DMS114 treated with DMSO at 0.1 percent for 48 hours (cell line): ENCODE measurements at regions not wholly inside any gene's neighbourhood (a gene's known extent, or its start where the extent isn't known, plus 50 kb on each side); places are given as distances from the start of the nearest gene placed in this dataset.
"Not testable (repeated sequence)": the region's sequence is repeated elsewhere in the genome, so short reads cannot be mapped to it uniquely, and the experiment has no call there.

ENCODE experiments used
- DNase-seq: peaks from one replicate; lab custom pipeline; 2025; ENCODE audit not compliant: unreplicated experiment; lab: John Stamatoyannopoulos, UW

DNA sequence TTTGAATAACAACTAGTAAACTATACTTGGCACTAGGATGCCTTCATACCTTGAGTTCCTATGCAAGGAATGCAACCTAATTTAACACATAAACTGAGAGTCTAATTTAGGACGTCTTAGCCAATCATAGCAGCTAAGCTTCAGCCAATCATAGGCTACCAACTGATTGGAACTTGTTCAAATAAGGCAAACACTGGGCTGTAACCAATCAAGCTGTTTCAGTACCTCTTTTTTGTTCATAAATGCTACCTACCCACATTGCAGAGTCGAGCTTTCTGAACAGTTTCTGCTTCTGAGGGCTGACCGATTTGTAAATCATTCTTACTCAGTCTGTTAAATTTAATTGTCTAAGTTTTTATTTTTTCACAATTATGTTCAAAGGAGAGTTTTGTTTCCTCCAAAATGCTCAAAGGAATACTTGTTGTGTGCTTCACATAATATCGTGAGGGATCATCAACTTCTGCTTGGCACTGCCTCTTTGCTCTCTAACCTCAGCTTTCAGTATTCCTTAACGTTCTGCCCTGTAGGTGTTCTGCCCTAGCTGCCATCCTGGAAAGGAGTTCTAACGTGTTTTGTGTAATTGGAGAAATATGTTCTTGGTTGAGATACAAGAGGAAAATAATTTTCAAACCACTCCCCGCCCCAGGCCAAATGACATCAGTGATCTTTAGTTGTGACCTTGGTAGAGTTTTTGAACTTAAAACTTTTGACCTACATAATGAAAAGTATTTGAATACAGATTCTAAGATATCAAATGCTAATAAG is 380.4 kb upstream of the MIS18BP1 start:
- no peak for DNase-seq

DNA sequence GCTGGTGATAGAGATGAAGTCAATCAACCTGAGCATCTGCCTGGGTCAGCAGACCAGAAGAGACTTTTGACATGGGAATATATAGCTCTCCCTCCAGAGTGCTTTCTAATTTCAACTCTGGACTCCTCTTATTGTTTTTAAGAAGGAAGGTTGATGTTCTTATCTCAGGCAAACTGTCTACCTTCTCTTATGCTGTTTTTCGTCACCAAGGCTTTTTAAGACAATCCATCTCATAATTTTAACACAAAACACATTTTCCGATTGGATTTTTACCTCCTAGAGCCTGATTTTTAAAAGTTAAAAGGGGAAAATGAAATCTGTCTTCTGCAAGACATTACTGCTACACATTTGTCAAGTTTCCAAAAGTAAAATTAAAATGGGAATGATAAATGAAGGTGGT is 368.7 kb upstream of the MIS18BP1 start:
- DNase-seq: no peak

DNA sequence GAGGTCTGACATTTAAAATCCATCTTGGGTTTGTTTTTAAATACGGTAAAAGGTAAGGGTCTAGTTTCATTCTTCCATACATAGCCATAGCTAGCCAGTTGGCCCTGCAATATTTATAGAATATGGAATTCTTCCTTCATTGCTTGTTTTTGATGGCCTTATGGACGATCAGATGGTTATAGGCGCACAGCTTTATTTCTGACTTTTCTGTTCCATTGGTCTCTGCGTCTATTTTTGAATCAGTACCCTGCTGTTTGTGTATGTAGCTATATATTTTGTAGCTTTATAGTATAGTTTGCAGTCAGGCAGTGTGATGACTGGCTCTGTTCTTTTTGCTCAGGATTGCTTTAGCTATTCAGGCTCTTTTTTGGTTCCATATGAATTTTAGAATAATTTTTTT is 366.8 kb upstream of the MIS18BP1 start:
- DNase-seq: no peak

DNA sequence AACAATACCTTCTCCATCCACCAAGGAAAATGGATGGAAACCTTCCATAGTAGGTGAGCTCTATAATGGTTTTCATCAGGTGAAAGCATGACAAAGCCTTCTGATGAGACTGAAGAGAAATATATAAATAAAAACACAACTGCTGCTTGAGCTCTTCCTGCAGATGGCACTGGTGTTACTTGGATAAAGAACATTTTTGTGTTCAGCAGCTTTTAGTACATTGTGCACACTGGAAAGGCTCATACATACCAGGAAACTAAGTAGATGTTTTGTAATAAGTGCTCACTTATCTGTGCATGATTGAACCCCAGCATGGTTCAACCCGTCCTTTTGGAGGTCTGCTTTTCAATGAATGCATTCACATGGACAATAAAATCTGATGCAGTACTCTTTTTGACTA is 357.3 kb upstream of the MIS18BP1 start:
- DNase-seq: peak; percentile 1

DNA sequence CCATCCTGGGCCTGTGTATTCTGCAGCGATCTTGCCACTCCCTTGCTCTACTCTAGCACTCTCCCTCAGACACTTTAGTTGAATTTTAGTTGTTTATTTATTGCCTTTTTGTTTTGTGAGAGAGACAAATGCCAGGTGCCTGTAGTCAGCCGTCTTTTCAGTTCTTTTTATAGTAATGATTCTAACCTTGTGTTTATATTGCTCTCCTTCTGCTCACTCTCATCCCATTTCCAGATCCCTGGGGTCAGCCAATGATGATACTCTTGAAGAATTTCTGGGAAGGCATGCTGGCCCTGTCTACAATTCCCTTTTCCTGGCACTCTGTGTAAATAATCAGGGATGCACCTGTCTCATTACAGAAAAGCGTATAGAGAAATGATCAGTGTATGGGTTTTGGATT is 334.1 kb upstream of the MIS18BP1 start:
- DNase-seq: no peak

DNA sequence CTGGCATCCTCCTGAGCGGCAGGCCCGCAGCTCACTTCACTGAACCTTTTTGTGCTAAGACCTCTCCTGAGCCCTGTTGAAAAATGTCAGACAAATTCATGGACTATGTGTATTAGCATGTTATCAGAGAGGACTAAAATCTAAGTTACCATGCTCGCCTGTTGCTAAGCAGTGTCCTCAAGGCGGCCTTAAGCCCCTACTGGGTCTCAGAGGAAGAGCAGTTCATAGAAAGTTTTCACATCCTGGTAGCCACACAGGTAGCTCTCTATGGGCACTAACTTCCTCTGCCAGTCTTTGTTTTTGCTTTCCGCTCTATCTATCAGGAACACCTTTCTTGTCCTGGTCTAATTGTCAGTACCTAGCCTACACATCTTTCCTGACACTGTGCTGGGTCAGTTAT is 306.6 kb upstream of the MIS18BP1 start:
- DNase-seq: no peak

DNA sequence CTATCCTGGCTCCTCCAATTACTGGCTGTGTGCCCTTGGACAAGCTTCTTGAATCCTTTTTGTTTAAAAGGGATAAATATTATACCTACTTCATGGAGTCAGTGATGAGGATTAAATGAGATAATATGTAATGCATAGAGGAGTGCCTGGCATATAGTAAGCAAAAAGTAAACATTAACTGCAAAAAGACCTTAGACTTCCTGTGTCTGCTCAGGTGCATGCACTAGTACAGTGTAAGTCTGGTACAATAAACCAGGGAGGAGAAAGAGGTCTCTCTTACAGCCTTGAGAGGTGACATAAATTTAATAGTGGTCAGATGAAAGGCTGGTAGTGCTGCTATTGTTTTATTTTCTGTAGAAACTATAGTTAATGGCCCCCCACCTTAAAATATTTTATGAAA is 305.2 kb upstream of the MIS18BP1 start:
- DNase-seq: no peak

DNA sequence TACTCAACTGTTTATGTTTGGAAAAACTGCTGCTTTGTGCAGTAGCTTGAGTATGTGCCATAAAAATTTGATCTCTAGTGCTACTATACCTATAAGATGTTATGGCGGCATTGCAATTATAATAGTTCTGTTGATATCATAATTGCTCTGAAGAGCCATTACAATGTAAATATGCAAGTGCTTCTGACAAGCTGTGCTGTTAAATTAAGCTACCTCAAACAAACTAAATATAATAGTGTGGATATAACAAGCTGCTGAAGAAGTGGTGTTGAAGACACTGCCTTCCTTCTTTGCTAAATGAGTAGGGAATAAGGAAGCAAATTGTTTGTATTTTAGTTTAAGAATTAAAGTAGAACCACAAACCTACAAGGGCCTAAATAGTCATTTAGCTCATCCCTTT is 301.0 kb upstream of the MIS18BP1 start:
- DNase-seq: no peak

DNA sequence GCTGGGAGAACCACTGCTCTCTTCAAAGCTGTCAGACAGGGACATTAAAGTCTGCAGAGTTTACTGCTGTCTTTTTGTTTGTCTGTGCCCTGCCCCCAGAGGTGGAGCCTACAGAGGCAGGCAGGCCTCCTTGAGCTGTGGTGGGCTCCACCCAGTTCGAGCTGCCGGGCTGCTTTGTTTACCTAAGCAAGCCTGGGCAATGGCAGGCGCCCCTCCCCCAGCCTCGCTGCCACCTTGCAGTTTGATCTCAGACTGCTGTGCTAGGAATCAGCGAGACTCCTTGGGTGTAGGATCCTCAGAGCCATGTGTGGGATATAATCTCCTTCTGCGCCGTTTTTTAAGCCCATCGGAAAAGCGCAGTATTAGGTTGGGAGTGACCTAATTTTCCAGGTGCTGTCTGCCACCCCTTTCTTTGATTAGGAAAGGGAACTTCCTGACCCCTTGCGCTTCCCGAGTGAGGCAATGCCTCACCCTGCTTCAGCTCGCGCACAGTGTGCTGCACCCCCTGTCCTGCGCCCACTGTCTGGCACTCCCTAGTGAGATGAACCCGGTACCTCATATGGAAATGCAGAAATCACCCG is 298.3 kb upstream of the MIS18BP1 start:
- DNase-seq: not testable (repeated sequence)

DNA sequence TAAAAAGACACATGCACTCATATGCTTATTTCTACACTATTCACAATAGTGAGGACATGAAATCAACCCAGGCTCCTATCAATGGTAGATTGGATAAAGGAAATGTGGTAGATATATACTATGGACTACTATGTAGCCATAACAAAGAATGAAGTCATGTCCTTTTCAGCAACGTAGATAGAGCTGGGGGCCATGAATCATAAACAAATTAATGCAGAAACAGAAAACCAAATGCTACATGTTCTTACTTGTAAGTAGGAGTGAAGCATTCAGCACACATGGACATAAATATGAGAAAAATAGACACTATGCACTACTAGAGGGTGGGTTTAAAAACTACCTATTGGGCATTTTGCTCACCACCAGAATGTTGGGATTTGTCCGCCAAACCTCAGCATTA is 278.0 kb upstream of the MIS18BP1 start:
- no peak for DNase-seq

DNA sequence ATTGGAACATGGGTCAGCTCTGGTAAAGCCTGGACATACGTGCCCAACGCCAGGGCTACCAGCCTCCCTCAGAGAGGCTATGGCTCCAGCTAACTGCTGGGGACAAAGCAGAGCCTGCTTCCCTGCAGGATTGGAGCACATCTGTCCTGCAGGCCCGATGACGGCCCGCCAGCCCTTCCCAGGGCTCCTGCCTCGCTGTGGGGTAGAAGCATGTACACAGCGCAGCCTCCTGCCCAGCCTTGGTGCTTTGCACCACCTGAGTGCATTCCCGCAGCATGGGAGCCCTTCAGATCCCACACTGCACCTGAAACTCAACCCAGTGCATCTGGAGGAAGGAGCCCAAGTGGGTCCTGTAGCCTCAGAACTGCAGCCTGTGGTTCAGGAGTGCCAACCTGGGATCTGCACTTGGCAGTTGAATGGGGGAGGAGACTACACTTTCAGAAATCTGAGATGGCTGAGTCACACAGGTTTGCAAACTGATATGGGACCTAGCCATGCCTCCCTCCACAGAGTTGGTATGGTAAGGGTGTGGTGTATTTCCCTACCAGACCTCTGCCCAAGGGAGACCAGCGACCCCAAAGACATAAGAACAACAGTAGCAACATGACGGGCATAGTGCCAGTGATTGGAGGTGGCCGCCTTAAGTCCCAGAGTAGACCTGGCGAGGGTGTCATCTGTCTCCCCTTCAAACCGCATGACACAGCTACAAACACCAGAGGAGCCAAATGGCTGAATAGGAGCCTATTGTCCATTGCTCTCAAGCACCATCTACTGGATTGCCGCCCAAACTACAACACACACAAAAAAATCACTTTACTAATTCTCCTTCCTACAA is 273.9 kb upstream of the MIS18BP1 start:
- DNase-seq: peak; percentile 50

DNA sequence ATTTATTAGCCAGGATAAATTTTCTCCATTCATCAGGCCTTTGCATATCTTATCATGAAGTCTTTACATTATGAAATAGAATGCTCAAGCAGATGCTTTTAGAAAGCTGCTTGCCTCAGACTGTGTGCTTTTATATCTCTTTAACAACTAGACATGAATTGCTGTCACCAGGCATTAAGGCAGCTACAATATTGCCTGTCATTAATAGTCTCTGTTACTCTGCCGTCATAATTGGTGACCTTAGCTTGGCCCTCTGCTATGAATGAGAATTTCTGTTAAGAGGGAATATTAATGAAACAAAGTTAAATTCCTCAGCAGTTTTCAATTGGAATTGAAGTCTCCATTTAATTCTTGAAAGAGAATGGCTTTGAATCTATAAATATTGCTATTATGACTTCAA is 266.8 kb upstream of the MIS18BP1 start:
- DNase-seq: no peak

DNA sequence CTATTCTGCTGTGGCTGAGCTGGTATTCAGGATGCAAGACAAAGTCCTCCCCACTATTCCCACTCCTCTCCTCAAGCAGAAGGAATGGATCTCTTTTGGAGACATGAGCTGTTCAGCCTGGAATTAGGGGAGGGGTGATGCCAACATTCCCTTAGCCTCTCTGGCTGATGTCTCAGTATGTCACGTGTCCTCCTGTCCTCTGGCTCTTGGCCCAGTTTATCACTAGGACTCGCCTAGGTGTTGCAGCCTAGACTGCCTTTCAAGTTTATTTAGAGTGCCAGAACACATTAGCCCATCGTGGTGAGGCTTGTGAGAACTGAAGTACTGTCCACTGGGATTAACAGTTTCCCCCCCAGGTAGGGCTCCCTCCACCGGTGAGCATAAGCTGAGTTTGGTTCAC is 239.9 kb upstream of the MIS18BP1 start:
- DNase-seq: no peak

DNA sequence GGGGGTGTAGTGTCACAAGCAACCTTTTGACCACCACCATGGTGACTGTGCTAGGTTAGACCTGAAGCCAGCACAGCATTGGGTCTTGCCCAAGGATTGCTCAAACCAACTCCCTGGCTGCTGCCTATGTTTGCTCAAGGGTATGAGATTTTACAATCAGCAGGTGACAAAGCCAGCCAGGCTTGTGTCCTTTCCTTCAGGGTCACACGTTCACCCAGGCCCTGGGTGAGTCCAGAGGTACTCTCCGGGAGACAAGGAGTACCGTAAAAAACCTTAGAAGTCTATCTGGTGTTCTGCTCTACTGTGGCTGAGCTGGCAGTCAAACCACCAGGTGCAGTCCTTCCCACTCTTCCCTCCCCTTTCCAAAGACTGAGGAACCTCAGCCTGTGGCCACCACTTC is 238.9 kb upstream of the MIS18BP1 start:
- DNase-seq: no peak

DNA sequence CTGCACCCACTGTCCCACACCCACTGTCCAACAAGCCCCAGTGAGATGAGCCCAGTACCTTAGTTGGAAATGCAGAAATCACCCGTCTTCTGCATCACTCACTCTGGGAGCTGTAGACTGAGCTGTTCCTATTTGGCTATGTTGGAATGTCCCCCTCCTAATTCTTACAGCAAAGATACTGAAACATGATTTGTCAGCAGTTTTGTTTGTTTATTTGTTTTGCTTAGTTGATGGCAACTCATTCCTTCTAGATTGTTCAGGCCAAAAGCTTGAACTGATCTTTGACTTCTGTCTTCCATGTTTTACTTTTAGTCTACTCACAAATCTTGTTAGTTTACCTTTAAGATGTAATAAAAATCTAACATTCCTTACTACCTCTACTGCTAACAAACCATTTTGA is 233.6 kb upstream of the MIS18BP1 start:
- no peak for DNase-seq

DNA sequence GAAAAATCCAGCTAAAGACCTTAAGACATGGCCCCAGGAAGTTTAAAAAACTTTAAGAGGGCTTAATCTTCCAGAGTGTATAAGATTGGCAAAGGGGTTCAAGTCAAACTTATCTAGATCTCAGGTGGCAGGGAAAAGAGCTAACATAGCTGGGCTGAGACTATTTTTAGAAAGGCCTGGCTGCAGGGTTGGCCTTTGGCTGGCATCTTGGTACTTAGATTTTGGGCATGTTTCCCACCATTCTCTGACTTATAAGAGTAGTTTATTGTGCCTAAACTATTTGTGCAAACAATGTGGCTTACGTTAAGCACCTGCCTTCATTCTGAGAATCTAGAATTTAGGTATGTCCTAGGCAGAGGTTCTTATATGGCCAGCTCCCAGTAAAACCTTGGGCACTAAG is 214.0 kb upstream of the MIS18BP1 start:
- no peak for DNase-seq

DNA sequence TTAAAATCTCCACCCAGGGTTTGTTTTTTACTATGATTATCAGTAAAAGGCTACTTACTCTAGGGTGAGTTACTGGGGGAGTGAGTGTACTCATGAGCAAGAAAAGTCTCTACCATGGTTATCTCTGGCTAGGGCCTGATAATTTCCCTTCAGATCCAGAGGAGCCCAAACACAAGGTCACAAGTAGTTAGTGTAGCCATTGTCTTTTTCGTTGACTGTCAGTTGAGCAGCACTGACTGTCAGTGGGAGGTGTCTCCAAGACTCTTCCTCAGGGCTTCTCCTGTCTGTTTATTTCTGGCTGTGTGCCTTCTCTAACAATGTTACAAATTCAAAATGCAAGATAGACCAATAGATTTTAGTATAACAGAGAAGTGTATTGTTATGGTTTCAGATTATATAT is 181.2 kb upstream of the MIS18BP1 start:
- DNase-seq: no peak

DNA sequence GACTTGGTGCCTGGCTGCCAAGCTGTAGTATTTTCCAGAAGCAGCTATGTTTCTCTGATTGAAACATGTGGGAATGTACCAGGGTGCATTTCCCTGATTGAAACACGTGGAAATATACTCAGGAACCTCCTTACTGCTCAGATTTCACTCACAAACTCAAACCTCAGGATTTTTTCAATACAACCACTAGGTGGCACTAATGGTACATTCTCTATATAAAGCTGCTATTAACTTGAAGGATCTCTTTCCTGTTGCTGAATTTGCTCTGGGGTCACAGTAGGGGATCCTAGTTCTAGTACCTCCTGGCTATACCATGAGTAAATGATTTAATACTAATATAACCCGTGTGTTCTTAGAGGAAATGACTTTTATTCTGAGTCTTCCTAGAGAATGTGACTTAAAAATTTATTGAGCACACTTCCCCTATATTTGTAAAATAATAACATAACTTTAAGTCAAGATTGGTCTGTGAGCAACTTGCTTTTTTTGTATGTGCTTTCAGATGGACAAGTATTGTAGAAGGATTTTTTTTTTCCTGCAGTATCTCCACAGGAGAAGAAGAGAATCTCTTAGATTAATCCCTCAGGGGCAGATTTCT is 173.8 kb upstream of the MIS18BP1 start:
- peak; percentile 70 for DNase-seq

DNA sequence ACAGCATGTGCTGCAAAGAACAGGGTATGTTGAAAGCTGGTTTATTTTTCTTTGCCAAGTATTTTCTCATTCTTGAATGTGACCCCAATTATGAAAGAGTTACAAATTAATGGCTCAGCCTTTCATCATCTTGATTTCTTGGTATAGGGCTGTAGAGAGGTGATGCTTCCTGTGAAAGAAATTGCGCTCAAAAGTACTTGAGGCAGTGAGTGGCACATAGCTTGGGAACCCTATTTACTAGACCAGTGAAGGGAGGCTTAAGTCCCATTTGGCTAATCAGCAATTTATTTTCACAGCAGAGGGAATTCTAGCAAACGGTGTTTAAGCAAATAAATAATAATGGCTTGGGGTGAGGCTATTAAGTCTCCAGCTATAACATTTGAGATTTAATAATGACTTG is 153.9 kb upstream of the MIS18BP1 start:
- DNase-seq: no peak

DNA sequence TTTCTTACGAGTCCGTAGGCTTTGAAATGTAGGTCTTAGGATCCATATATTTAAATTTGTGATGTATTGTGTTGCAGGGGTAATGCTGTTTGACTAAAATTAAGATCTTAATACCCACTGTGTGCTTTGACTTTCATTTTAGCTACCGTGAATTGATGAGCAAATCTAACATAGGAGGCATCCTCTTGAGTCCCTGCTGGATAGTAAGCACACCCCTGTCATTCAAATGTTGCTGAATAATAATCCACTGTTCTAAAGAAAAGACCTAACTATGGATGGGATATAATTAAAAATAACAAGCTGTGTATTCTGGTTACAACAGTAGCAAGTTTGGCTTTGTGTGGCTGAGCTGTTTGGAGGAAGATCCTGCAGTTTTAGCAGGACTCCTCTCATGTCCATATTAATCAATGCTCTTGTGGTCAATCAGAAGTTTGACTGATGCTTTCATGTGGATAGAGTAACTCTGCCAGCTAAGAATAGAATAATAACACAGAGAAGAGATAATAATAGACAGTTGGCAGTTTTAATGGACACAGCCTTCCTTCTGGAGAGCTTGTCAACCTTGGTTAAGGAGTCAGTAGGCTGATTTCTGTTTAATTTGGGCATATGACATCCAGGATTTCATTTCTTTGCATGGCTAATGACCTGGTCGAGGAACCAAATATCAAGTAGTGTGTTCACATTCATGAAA is 148.1 kb upstream of the MIS18BP1 start:
- DNase-seq: no peak

DNA sequence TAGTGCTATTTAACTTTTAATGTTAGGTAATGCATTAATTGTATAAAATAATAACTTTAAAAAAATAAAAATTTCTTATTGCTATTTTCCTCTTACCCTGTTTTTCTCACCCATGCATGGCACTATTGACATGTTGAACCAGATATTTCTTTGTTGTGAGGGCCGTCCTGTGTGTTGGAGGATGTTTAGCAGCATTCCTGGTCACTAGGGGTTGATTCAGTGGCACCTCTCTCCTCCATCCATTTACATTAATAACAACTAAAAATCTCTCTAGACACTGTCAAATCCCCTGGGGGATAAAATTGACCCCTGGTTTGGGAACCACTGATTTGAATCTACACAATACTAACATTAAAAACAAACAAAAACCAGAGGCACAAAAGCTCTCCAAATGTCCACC is 147.5 kb upstream of the MIS18BP1 start:
- no peak for DNase-seq
